ELR (cell line): ENCODE measurements at regions not wholly inside any gene's neighbourhood (a gene's known extent, or its start where the extent isn't known, plus 50 kb on each side); places are given as distances from the start of the nearest gene placed in this dataset.

Source experiments
- DNase-seq: peaks from one replicate; pipeline ENCODE4 v3.0.0-alpha.2; 2015; ENCODE audit warnings: low read depth

DNA sequence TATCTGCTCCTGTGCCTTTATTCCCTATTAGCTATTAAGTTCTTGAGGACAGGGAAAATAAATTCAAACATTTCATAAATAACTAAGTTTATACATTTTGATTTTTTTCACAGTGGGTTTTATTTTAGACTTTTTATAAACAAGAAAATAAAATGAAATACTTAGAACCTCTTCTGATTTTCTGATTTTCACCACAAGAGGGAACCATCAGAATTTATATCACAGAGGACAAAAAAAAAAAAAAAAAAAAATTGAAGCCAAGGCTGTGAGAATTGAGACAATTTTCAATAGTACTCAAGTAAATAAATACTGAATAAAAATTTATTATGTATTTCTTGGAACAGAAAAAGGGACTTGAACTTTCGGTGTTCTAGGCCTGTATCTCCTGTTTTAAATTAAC lies 288.1 kb downstream of the SH3BGRL start:
- DNase-seq: peak; percentile 2

- no peak for DNase-seq
These were observed 326.1 kb downstream of the SH3BGRL start for GRCh38 chrX:81527881-81528440.

- DNase-seq: no peak
These were observed 335.8 kb downstream of the SH3BGRL start for GRCh38 chrX:81537723-81538122.

- DNase-seq: no peak
These were observed 340.4 kb downstream of the SH3BGRL start for GRCh38 chrX:81542255-81542654.

DNA sequence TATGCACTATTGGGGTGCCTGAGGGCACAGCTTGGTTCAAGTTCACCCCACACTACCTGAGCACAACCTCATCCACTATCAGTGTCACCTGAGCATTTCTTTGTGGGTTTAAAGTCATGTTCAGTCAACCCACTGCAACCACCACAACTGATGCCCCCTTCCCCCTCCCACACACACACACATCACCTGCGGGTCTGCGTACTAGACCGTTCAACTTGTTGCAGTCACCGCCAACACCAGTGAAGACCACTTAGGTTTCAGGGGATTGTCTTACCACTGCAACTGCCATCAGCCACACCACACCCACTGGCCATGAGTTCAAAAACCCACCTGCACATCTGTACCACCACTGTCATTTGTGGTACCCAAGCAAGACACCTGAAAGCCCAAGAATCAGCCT lies 355.0 kb downstream of the SH3BGRL start:
- DNase-seq: no peak

DNA sequence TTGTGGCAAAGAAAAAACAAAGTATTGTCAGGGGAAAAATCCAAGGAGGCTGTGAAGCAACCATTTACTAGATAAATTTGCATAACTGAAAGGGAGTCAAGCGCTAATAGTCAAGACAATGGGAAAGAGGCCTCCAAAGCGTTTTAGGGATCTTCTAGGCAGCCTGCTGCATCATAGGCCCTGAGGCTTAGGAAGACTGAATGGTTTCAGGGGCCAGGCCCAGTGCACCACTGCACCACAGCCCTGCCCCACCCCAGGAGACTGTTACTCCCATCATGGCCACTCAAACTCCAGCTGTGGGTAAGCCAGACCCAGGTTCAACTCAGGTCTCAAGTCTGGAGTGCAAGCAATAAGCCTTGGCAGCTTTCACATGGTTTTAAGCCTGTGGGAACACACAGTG lies 362.9 kb downstream of the SH3BGRL start:
- no peak for DNase-seq

DNA sequence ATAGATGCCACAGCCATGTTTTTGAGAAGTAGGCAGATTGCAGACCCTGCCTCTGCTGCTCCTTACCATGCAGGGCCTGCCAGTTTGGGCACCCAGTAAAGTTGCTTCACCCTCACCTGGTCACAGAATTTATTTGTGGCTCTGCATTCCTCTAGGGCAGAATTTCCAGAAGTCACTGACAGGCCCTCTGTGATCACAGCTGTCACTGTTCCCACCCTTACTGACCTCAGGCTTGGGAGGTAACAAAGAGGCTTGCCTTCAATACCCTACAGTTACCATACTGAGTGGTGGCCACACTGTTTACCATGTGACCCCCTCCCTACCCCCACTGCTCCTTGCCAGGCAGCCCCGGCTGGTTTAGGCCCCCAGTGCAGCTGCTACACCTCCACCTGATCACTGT lies 375.1 kb downstream of the SH3BGRL start:
- DNase-seq: no peak

GRCh38 chrX:81586096-81586495 lies 384.2 kb downstream of the SH3BGRL start:
- no peak for DNase-seq

DNA sequence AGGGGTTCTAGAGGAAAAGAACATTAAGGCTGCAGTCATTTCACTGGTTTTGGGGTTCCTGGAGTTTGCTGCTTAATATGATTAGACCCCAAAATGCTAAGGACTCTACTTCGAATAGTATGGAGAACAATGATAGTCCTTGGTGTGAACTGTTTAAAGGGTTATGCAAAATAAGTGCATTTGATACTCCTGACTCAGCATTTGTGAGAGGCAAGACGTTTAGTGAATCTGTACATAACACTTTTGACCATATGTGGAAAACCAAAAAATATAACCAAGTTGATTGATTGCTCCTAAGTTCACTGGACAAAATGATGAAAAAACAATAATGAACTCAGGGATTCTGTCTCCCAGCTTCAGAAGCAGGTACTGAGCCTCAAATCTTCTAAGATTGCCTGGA lies 414.1 kb downstream of the SH3BGRL start:
- DNase-seq: no peak

DNA sequence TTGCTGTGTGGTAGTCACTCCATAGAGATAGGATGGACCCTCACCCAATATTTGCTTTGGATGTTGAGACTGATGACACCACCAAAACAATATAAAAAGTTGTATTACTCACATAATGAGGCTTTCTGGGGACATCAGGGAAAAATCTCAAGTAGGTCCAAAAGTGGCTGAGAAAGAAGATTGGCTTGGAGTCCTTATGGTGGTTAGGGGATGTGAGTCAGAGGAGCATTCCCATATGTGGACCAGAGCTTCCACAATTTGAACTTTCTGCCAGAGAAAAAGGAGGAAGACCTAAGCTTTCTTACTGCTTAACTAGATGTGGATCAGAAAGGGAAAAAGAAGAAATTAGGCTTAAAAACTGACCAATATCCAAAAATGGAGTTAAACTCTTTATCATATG lies 460.5 kb downstream of the SH3BGRL start:
- DNase-seq: no peak

DNA sequence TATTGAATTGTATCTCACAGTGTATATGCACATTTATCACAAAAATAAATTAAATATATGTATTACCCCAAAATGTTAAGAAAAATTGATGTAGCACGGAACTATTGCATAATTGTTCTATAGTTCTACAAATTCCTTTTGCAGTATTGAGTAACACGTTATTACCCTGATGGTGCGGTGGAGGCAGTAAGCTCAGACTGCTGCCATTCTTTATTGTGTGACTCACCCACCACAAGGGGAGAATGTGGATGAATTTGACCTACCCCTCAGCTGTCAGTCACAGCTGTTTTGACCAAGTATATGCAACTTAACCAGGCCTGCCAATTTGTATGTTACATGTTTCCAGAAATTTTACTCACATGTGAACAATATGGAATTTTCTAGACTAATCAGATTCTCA lies 506.6 kb downstream of the SH3BGRL start:
- DNase-seq: no peak

GRCh38 chrX:81728622-81729021 lies 526.7 kb downstream of the SH3BGRL start:
- DNase-seq: no peak

- no peak for DNase-seq
These were observed 527.4 kb downstream of the SH3BGRL start for GRCh38 chrX:81729269-81729777.

DNA sequence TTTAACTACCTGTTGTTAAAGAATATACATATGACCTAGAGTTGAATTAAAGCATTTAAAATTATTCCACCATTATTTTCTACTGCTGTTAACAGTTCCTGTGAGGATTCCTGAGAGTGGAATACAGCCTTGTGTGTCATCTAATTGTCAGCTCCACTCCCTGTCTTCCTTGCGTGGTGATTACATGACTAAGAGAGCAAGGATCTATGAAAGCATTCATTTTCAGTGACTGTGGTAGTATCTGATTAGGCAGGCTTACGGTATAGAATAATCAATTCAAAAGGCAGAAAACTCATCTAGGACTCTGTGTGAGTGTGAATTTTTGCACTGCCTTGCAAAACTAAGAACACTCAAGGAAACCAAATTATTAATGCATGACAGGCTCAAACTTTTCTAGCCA lies 577.8 kb downstream of the SH3BGRL start:
- no peak for DNase-seq

GRCh38 chrX:81791086-81791485 lies 589.2 kb downstream of the SH3BGRL start:
- DNase-seq: no peak
